ENCODE measurements at regions not wholly inside any gene's neighbourhood (a gene's known extent, or its start where the extent isn't known, plus 50 kb on each side); places are given as distances from the start of the nearest gene placed in this dataset.
A peak's percentile ranks its signal among the peaks of the same experiment; 100 is the strongest.
"Not testable (repeated sequence)": the region's sequence is repeated elsewhere in the genome, so short reads cannot be mapped to it uniquely, and the experiment has no call there.

DNA sequence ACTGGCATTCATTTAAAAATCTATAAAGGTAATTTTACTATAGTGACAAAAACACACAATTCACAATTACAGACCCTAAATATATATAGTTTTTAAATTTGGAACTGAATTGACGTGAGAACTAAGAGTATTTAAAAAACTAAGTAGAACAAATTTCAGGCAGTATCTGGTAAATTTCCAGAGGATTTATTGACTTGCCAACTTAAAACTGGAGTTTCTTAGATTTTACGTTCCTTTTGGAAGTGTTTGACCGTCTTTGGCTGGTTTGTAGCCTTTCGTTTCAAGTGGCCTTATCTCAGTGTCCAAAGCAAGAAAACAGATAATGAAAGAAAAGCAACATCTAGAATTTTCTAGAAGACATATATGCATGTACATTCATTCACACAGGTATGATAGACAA, 234.4 kb upstream of the VLDLR start:
- H3K4me3 ChIP-seq (replicated peaks in 1 of 2; ENCODE audit: low read depth in 2 of 2, low read length in 2 of 2): no peak overlapping the region
- no peak for DNase-seq (ENCODE audit: low read depth in 2 of 2)
- TF ChIP-seq, protein P1, sequence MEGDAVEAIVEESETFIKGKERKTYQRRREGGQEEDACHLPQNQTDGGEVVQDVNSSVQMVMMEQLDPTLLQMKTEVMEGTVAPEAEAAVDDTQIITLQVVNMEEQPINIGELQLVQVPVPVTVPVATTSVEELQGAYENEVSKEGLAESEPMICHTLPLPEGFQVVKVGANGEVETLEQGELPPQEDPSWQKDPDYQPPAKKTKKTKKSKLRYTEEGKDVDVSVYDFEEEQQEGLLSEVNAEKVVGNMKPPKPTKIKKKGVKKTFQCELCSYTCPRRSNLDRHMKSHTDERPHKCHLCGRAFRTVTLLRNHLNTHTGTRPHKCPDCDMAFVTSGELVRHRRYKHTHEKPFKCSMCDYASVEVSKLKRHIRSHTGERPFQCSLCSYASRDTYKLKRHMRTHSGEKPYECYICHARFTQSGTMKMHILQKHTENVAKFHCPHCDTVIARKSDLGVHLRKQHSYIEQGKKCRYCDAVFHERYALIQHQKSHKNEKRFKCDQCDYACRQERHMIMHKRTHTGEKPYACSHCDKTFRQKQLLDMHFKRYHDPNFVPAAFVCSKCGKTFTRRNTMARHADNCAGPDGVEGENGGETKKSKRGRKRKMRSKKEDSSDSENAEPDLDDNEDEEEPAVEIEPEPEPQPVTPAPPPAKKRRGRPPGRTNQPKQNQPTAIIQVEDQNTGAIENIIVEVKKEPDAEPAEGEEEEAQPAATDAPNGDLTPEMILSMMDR (IDR thresholded peaks at IDR 0.05; ENCODE audit: low read depth, low read length): no peak

DNA sequence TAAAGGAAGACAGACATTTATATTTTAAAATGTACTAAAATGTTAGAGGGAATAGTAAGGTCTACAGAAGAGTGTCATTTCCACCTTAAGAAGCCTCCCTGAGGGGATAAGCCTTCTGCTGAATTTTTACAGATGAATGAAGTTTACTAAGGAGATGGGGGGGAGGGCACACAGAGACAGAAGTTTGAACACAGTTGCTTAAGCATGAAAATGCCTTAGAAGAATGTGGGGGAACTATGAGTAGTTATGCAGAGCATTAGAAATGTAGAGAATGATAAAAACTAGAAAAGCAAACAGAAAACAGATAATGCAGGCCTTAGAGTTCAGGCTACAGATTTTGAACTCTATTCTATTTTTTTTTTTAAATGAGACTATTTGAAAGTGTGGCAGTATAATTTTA, 232.2 kb upstream of the VLDLR start:
- H3K4me3 ChIP-seq (replicated peaks in 1 of 2; ENCODE audit: low read depth in 2 of 2, low read length in 2 of 2): no peak overlapping the region
- TF ChIP-seq, protein P1 (IDR thresholded peaks at IDR 0.05; ENCODE audit: low read depth, low read length): no peak
- DNase-seq (ENCODE audit: low read depth in 2 of 2): peak in 1 of 2 donors; percentile 2

DNA sequence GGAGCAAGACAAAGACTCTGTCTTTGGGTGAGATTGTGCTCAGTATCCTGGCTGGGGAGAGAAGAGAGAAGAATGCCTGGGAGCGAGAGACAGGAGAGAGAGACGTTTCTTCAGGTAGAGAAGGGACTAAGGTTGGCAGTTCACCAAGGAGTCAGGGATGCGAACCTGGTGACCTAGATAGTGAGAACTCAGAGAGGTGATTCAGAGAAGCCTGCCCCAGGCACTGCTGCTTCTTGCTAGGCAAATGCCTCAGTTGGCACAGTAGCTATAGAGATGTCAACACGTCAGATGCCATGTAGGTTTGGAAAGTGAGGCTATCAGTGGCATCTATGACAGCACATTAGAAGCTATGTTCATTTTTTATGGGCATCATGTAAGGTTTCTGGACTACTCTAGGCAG, 231.6 kb upstream of the VLDLR start:
- H3K4me3 ChIP-seq (replicated peaks in 1 of 2; ENCODE audit: low read depth in 2 of 2, low read length in 2 of 2): no peak overlapping the region
- no peak for DNase-seq (ENCODE audit: low read depth in 2 of 2)
- TF ChIP-seq, protein P1 (IDR thresholded peaks at IDR 0.05; ENCODE audit: low read depth, low read length): no peak

DNA sequence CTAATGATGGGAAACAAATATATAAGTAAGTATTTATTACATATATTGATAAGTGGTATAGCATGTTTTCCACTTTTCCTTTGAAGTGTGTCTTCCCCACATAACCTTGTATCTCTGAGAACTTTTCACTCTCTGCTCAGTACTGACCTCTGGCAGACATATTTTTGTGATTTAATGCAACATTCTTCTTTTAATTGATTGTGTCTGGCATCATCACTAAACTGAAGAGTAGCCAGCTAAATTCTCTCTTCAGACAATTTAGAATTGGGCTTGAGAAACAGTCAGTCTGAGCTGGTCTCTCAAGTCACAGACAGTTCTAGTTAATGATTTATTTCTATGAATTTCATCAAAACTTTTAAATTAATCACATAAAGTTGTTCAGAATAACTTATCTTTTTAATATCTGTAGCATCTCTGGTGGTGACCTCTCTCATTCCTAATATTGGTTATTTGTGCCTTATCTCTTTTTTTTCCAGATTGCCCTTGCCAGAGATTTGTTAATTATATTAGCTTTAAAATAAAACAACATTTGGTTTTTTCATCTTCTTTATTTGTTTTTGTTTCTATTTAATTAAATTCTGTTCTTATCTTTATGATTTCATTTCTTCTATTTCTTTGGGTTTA, 230.0 kb upstream of the VLDLR start:
- DNase-seq (ENCODE audit: low read depth in 2 of 2): not testable (repeated sequence)

DNA sequence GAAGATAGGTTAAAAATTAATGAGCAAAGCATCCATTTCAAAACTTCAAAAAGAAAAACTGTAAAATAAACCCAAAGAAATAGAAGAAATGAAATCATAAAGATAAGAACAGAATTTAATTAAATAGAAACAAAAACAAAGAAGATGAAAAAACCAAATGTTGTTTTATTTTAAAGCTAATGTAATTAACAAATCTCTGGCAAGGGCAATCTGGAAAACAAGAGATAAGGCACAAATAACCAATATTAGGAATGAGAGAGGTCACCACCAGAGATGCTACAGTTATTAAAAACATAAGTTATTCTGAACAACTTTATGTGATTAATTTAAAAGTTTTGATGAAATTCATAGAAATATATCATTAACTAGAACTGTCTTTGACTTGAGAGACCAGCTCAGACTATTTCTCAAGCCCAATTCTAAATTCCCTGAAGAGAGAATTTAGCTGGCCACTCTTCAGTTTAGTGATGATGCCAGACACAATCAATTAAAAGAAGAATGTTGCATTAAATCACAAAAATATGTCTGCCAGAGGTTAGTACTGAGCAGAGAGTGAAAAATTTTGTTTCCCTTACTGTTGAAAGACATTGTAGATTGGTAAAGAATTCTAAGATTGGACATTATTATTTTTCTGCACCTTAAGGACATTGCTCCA, 227.4 kb upstream of the VLDLR start:
- not testable (repeated sequence) for DNase-seq (ENCODE audit: low read depth in 2 of 2); H3K4me3 ChIP-seq (replicated peaks in 1 of 2; ENCODE audit: low read depth in 2 of 2, low read length in 2 of 2)

More for the DNA sequence above, 230.0 kb upstream of the VLDLR start:
- not testable (repeated sequence) for H3K4me3 ChIP-seq (replicated peaks in 1 of 2; ENCODE audit: low read depth in 2 of 2, low read length in 2 of 2)

DNA sequence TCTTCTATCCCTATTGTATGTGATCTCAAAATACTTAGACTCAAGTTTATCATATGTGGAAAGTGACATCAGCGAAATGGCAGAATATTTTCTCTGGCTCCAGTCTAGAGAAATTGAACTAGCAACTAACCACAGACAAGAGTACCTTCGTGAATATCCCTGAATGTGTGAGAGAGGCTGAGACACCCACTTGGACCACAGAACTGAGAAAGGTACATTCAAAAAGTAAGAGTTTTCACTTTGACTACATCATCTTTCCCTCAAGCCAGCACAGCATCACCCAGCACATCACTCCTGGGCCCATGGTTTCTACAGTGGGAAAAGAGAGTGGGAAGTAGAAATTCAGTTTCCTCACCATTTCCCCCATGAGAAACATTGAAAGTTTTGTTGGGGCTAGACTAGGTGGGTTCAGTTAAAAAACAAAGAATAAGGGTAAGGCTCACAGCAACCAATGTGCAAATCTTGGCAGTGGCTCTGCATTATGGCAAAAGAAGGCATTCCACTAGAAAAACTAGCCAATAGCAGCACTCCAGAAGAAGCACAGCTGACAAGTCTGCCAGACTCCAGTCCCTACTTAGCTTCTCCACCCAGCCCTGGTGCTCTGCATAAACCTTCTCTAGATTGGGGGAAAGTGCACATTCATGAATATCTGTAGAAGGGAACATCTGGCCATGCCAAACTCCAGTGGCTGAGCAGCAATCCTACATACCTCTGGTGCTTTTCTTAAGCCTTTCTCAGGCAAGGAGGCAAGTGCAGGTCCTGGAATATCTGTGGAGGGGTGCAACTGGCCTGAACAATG, 225.6 kb upstream of the VLDLR start:
- no peak overlapping the region for H3K4me3 ChIP-seq (replicated peaks in 1 of 2; ENCODE audit: low read depth in 2 of 2, low read length in 2 of 2)
- TF ChIP-seq, protein P1 (IDR thresholded peaks at IDR 0.05; ENCODE audit: low read depth, low read length): no peak
- DNase-seq (ENCODE audit: low read depth in 2 of 2): peak in 1 of 2 donors; percentile 7

DNA sequence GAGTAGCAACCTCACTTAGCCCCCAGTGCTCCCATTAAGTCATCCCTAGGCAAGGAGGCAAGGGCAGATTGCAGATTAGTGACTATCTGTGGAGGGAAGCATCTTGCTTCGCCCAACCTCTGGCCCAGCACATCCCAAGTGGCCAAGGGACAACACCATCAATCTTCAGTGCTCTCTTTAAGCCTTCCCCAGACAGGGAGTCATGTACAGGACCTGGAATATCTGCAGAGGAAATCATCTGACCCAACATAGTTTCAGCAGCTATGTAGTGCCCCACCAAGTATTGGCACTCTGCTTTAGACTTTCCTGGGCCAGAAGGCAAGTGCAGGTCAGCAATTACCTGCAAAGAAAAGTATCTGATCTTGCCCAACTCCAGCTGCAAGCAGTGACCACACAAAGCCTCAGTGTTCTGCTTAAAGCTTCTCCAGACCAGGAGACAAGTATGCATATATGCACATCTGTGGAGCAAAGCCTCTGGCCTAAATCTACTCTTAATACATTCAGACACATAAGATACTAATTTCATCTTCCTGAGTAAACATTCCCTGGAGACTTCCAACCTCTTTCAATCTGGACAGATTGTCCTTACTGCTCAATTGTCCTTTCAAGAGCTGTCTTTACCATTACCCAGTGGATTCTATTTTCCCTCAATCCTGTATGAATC, 224.8 kb upstream of the VLDLR start:
- DNase-seq (ENCODE audit: low read depth in 2 of 2): no peak
- TF ChIP-seq, protein P1 (IDR thresholded peaks at IDR 0.05; ENCODE audit: low read depth, low read length): no peak
- no peak overlapping the region for H3K4me3 ChIP-seq (replicated peaks in 1 of 2; ENCODE audit: low read depth in 2 of 2, low read length in 2 of 2)

DNA sequence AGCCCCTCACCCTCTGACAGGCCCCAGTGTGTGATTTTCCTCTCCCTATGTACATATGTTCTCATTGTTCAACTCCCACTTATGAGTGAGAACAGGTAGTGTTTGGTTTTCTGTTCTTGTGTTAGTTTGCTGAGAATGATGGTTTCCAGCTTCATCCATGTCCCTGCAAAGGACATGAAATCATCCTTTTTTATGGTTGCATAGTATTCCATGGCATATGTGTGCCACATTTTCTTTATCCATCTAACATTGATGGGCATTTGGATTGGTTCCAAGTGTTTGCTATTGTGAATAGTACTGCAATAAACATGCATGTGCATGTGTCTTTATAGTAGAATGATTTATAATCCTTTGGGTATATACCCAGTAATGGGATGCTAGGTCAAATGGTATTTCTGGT, 223.7 kb upstream of the VLDLR start:
- not testable (repeated sequence) for DNase-seq (ENCODE audit: low read depth in 2 of 2); H3K4me3 ChIP-seq (replicated peaks in 1 of 2; ENCODE audit: low read depth in 2 of 2, low read length in 2 of 2)

DNA sequence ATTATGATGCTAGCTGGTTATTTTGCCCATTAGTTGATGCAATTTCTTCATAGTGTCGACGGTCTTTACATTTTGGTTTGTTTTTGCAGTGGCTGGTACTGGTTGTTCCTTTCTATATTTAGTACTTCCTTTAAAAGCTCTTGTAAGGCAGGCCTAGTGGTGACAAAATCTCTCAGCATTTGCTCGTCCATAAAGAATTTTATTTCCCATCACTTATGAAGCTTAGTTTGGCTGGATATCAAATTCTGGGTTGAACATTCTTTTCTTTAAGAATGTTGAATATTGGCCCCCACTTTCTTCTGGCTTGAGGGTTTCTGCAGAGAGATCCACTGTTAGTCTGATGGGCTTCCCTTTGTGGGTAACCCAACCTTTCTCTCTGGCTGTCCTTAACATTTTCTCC, 219.8 kb upstream of the VLDLR start:
- not testable (repeated sequence) for H3K4me3 ChIP-seq (replicated peaks in 1 of 2; ENCODE audit: low read depth in 2 of 2, low read length in 2 of 2)
- DNase-seq (ENCODE audit: low read depth in 2 of 2): peak; percentile 13 to 31

All from cardiac fibroblast (primary cell).